Psoas muscle (tissue), 7 donors: ENCODE measurements at regions not wholly inside any gene's neighbourhood (a gene's known extent, or its start where the extent isn't known, plus 50 kb on each side); places are given as distances from the start of the nearest gene placed in this dataset.

Experiments
- ATAC-seq, 4 donors: fragments of 200-7000 bp; cut with Tn5 transposase; one replicate each; pipeline ENCODE4 v1.9.1; 2020; ENCODE audit warnings: moderate library complexity in 3 of 4, mild to moderate bottlenecking in 2 of 4
- DNase-seq, 2 donors: peaks; one replicate each; pipeline ENCODE4 v3.0.0-alpha.2; 2020
- H3K27ac ChIP-seq: fragments of 200-600 bp; one replicate; pipeline ENCODE4 v1.8.0; 2022
- H3K27me3 ChIP-seq, 3 donors: fragments of 200-600 bp in 1 of 3; one replicate each; pipeline versions ENCODE4 v1.6.1 to v1.8.0; 2013 to 2022; ENCODE audit warnings: low read length in 2 of 3, mild to moderate bottlenecking in 2 of 3, moderate library complexity in 1 of 3; ENCODE audit not compliant: insufficient read depth in 3 of 3
- H3K36me3 ChIP-seq, 2 donors: fragments of 200-600 bp in 1 of 2; one replicate each; pipeline versions ENCODE4 v1.6.1 to v1.8.0; 2013 to 2022; ENCODE audit warnings: low read depth in 1 of 2, mild to moderate bottlenecking in 1 of 2, moderate library complexity in 1 of 2; ENCODE audit not compliant: insufficient read depth in 1 of 2
- H3K4me1 ChIP-seq: fragments of 200-600 bp; one replicate; pipeline ENCODE4 v1.8.0; 2022
- H3K4me3 ChIP-seq: fragments of 200-600 bp; one replicate; pipeline ENCODE4 v1.8.0; 2022; ENCODE audit warnings: mild to moderate bottlenecking
- H3K9me3 ChIP-seq: fragments of 200-600 bp; one replicate; pipeline ENCODE4 v1.8.0; 2022
- CTCF ChIP-seq: fragments of 200-600 bp; IDR thresholded peaks from one replicate; pipeline ENCODE4 v1.8.0; 2022; ENCODE audit warnings: antibody characterized with exemption
- WGBS, 3 donors: extraction: QIAGEN DNeasy Blood & Tissue Kit; methylation state at CpG; one replicate each; pipeline versions ENCODE4 v1.1.6 to v1.1.7; 2013; 5-methylcytosine and 5-hydroxymethylcytosine counted together
- intact Hi-C, 2 donors: fragments of 100-400 bp; cut with DNase I; formaldehyde crosslinking; loops; one replicate each; pipeline versions ENCODE4 v1.11.0 to v1.14.2; 2022
- donor health status: healthy with polysubstance abuse.
- donor health status: DM: no; HTN: no; CAD: no; lungs with moderate emphysema.
- donor health status: Bipolar disorder and iron deficiency.
- donor health status: healthy.
- donor health status: DM: yes; HTN: yes; CAD: no.
- donor health status: DM: no; HTN: no; CAD: no.
- donor health status: DM: yes; HTN: yes; CAD: no.

DNA sequence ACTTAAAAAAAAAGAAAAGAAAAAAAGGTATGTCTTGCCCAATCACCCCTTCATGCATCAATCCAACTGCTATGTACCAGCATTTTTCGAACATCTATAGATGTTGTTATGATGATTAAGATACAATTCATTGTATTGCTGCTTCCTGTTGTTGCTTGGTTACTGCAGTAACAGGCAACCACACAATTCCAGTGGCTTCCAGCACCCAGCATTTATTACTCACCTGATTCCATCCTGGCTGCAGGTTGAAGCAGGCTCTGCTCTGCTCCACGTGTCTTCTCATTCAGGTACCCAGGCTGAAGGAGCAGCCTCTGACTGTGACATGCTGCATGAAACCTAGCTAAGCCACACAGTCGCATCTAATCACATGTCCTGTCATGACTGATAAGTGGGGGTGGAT, 196.9 kb downstream of the INO80D start:
- Histone ChIP-seq H3K36me3 (no peaks in the 10 kb centered on the region), H3K9me3 (no peaks in the 10 kb centered on the region), H3K27me3 (peaks cover 0 to 1% (median 0%) of the 10 kb centered on the region in 3 donors), H3K4me3 (no peak overlapping the region), H3K4me1 (no peaks in the 10 kb centered on the region), H3K27ac (no peak overlapping the region)
- 61 to 84% (median 79%) methylated on average over 3 of the region's 3 CpGs for WGBS, 3 donors
- intact Hi-C loops = loop anchor here in 1 of 2 donors (5.0 kb wide), 1 partner anchor 112 kb away; no protein-coding TSS in a partner anchor
- ATAC-seq = no peak
- no peak for DNase-seq
- no peak for TF ChIP-seq CTCF

- no peaks in the 10 kb centered on the region for H3K36me3 ChIP-seq
- WGBS, 3 donors = 72 to 78% (median 75%) methylated on average over 10 of the region's 10 CpGs
- intact Hi-C loops = loop anchor here in 1 of 2 donors (5.0 kb wide), 1 partner anchor 110 kb away; no protein-coding TSS in a partner anchor
- peaks cover 0 to 1% (median 0%) of the 10 kb centered on the region in 3 donors for H3K27me3 ChIP-seq
- no peak overlapping the region for H3K4me3 ChIP-seq
- H3K27ac ChIP-seq = no peak overlapping the region
- no peak for TF ChIP-seq CTCF
- ATAC-seq (no peak), DNase-seq (no peak)
- no peaks in the 10 kb centered on the region for H3K9me3 ChIP-seq
- no peaks in the 10 kb centered on the region for H3K4me1 ChIP-seq
Measured at GRCh38 chr2:205887637-205888036, 198.3 kb downstream of the INO80D start.

DNA sequence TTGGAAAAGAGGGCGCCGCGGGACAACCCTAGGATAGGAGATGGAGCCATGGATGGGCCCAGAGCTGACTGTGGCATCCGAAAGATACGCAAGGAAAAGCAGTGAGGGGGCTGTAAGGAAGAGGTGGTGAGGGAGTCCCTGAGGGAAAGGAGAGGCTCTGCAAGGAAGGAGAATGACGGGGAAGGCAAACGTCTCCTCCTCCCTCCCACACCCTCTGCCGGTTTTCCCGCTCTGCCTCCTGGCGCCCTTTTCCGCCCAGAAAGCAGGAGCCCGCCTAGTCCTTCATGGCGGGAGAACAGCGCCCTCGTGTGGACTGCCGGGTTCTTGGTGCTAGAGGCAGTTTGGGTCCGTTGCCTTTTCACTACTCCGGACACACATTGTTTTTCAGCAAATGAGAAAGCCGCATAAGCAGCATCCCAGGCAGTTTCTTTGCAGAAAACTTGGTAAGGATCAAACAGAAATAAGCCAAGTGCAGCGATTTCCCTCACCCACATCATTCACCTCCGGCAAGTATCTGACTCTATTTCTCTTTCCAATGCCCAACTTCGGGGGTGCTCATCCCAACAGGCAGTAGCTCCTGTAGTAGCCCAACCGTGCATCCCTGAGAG, 200.4 kb downstream of the INO80D start:
- no peak overlapping the region for H3K27ac ChIP-seq
- H3K4me3 ChIP-seq = no peak overlapping the region
- peak; percentile 78 to 91 for DNase-seq
- H3K36me3 ChIP-seq = no peaks in the 10 kb centered on the region
- H3K4me1 ChIP-seq = no peaks in the 10 kb centered on the region
- ATAC-seq = peak; percentile 73 to 83 (median 82)
- intact Hi-C loops = loop anchor here (2.0 to 5.0 kb wide), 3 partner anchors 108 to 119 kb away; no protein-coding TSS in a partner anchor
- WGBS, 3 donors = 32 to 37% (median 33%) methylated on average over 23 of the region's 23 CpGs
- peaks cover 0 to 1% (median 0%) of the 10 kb centered on the region in 3 donors for H3K27me3 ChIP-seq
- peak; percentile 79 for TF ChIP-seq CTCF
- no peaks in the 10 kb centered on the region for H3K9me3 ChIP-seq

DNA sequence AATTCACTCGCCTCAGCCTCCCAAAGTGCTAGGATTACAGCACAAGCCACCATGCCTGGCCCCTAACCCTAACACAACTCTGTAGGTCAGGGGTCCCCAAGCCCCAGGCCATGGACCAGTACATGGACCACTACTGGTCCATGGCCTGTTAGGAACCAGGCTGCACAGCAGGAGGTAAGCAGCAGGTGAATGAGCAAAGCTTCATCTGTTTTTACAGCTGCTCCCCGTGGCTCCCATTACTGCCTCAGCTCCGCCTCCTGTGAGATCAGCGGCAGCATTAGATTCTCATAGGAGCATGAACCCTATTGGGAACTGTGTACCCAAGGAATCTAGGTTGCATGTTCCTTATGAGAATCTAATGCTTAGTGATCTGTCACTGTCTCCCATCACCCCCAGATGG, 201.7 kb downstream of the NRP2 start:
- TF ChIP-seq CTCF = no peak
- intact Hi-C loops = loop anchor here in 1 of 2 donors (2.0 kb wide), 2 partner anchors 109 to 117 kb away; no protein-coding TSS in a partner anchor
- Histone ChIP-seq H3K4me3 (no peak overlapping the region), H3K9me3 (no peaks in the 10 kb centered on the region), H3K27ac (no peak overlapping the region), H3K4me1 (no peaks in the 10 kb centered on the region), H3K27me3 (peaks cover 0 to 5% (median 1%) of the 10 kb centered on the region in 3 donors), H3K36me3 (no peaks in the 10 kb centered on the region)
- DNase-seq = no peak
- WGBS, 3 donors = 81 to 91% (median 87%) methylated on average over 4 of the region's 4 CpGs
- ATAC-seq = no peak
